Hippocampal formation (tissue), 2 donors: ENCODE measurements at regions not wholly inside any gene's neighbourhood (a gene's known extent, or its start where the extent isn't known, plus 50 kb on each side); places are given as distances from the start of the nearest gene placed in this dataset.
"Not testable (repeated sequence)": the region's sequence is repeated elsewhere in the genome, so short reads cannot be mapped to it uniquely, and the experiment has no call there.

Experiments
- DNase-seq, 2 donors: peaks; one replicate each; lab custom pipeline; 2025; lab: John Stamatoyannopoulos, UW

DNA sequence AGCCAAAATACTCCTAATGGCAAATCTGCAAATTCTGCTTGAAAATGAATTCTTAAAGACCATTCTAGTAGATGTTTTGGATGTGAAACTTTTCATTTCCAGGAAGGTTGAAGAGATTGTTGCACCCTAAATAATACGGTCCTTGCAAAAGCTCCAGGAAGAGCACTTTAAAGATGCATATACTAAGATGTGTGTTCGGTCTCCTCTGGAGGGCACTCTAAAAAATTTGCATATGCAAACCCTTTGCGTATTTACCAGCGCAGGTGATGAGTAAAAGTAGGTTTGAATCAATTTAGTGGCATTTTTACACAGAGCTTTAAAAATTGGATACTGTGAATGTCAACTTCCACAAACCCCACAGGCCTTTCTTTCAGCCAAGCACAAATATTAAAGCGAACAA lies 378.1 kb upstream of the SORCS1 start:
- DNase-seq: no peak

DNA sequence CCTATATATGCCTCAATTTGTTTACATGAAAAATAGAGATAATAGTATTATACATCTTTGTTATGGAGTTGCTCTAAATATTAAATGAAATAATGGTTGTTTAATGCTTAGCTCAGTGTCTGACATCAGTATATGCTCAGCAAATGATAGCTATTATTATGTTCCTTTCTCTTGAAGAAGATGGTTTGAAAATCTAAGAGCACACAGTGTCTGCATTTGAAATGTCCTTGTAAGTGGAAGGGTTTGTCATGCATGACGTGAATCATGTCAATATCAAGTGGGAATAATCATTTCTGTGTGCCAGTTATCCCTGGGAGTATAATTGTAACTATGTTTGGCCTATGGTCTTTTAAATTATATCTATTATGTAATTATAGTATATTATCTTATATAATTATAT lies 377.5 kb upstream of the SORCS1 start:
- no peak for DNase-seq

- no peak for DNase-seq
These were observed 376.5 kb upstream of the SORCS1 start for GRCh38 chr10:107540981-107541380.

- DNase-seq: no peak
These were observed 364.8 kb upstream of the SORCS1 start for GRCh38 chr10:107529350-107529749.

GRCh38 chr10:107520348-107520747 lies 355.8 kb upstream of the SORCS1 start:
- DNase-seq: no peak

- DNase-seq: no peak
These were observed 353.3 kb upstream of the SORCS1 start for GRCh38 chr10:107517811-107518210.

DNA sequence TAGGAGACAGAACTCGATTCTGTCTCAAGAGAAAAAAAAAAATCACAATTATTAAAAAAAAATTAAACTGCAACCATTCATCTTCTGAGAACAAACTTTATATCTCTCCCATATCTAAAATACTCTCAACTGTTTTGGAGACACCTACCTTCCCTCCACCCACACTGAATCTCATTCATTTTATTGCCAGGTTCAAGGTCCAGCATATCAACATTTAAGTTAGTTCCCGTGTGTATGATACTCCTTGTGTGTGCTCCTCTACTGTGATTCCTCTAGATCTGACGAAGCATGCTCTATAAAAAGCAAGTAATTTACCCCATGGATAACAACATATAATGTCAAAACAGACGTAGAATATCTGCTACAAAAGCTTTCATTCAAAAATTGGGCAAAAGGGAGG lies 351.8 kb upstream of the SORCS1 start:
- DNase-seq: no peak

DNA sequence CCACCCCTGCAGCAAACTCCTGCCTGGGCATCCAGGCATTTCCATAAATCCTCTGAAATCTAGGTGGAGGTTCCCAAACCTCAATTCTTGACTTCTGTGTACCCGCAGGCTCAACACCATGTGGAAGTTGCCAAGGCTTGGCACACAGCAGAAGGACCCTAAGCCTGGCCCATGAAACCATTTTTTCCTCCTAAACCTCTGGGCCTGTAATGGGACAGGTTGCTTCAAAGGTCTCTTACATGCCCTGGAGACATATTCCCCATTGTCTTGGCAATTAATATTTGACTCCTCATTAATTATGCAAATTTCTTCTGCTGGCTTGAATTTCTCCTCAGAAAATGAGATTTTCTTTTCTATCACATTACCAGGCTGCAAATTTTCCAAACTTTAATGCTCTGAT lies 339.5 kb upstream of the SORCS1 start:
- not testable (repeated sequence) for DNase-seq

- DNase-seq: no peak
These were observed 337.9 kb upstream of the SORCS1 start for GRCh38 chr10:107502229-107502985.

- no peak for DNase-seq
These were observed 334.5 kb upstream of the SORCS1 start for GRCh38 chr10:107498983-107499382.

GRCh38 chr10:107497024-107497423 lies 332.5 kb upstream of the SORCS1 start:
- DNase-seq: no peak

- no peak for DNase-seq
These were observed 332.1 kb upstream of the SORCS1 start for GRCh38 chr10:107496594-107496993.

DNA sequence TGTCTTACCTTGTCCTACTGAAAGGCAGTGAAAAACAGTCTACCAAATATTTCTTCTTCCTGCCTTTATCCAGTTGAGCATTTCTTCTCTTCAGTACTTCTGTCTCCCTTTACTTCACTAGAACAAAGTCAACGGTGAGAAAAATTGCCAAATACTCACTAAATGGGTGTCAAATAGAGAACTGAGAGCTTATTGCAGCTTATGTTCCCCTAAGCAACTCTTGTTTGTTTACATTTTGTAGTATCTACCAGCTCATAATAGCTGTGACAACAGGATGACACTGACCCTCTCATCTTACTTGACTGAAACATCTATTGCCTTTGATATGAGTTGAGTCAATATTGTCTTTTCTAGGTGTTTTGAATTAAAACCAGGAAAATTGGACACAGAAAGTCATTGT lies 327.9 kb upstream of the SORCS1 start:
- no peak for DNase-seq

- DNase-seq: no peak
These were observed 325.9 kb upstream of the SORCS1 start for GRCh38 chr10:107490389-107490788.

- no peak for DNase-seq
These were observed 322.8 kb upstream of the SORCS1 start for GRCh38 chr10:107487284-107487683.

GRCh38 chr10:107485019-107485418 lies 320.5 kb upstream of the SORCS1 start:
- DNase-seq: no peak

- no peak for DNase-seq
These were observed 317.4 kb upstream of the SORCS1 start for GRCh38 chr10:107481881-107482280.

GRCh38 chr10:107481224-107481623 lies 316.7 kb upstream of the SORCS1 start:
- no peak for DNase-seq

DNA sequence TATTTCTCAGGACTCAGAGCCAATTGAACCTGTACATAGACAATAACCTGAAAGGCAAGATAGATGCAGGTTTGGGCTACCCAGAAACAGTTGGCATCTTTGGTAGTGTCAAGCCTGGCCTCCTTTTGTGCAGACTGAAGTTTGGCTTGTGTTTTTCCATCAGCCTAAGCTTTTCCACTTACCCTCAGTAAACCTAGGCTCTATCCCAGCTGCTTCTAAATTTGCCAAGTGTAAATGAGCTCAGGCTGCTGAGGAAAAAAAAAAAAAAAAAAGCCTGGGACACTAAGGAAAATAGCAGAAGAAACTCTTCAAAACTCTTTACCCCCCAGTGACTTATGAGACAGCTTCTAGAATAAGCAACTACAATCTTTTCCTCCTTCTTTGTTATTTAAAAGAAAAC lies 316.3 kb upstream of the SORCS1 start:
- no peak for DNase-seq

DNA sequence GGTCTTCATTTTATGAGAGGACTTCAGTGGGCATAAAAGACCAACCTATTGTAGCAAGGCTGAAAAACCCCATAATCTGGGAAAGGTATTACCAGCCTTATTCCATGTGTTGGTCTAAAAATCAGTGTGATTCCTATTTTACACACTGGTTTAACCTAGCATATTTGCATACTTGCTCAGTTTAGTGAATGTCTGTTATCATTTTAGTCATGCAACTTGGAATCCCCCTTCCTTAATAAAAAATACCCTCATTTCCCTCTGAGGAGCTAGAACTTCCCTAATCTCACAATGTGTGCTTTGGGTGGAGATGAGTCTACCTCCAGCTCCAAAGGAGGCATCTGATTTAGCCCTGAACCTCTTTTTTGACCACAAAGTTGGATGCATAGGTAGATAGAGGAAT lies 312.8 kb upstream of the SORCS1 start:
- no peak for DNase-seq

DNA sequence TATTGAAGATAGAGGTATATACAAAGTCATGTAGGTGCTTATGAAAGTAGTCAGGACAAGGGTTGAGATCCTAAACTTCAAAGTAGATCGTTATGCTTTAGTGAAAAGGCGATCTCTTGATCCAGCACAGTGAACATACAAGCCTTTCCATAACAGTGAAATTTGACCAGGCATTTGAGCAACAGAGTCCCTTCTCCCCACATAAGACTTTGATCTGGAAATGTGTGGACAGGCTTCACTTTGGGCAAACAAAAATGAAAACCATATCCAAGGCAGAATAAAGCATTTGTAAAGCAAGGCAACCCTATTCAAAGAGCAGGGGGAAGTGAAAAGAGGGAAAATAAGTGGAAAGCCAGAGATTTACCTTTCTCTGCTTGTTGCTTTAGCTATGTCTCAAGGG lies 311.9 kb upstream of the SORCS1 start:
- no peak for DNase-seq

DNA sequence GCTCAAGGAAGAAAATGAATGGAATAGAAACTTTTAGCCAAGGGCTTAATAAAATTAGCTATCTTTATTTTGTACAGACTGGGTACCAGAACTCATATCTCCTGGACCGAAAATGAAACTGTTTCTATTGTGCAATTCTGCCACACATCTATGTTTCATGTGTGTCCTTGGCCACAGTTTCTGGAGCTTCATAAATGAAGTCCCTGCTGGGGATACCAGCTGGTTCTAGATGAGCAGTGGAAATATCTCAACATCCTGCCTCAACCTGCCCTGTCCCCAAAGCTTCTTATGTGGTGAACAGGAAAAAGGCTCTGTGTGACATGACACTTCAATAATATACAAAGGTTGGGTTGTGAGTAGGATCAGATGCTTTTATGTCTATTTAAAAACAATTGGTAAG lies 310.1 kb upstream of the SORCS1 start:
- DNase-seq: no peak

DNA sequence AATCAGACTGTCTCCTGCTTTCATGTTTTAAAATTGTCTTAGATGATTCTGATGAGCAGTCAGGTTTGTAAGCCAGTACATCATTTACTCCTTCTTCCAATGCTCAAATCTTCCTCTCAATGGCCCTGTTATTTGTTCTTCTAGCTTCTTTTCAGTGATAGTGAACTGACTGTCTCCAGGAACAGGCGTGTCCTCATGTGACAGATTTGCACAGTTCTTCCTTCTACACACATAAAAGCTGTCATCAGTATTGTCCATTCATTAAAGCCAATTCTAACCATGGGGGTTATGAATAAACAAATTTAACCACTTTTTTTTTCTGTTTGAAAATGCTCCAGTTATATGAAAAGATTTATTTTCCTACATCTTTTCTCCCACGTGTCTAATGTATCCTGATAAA lies 308.7 kb upstream of the SORCS1 start:
- no peak for DNase-seq

- no peak for DNase-seq
These were observed 307.4 kb upstream of the SORCS1 start for GRCh38 chr10:107471911-107472310.
